GM18502 (cell line): ENCODE measurements at regions not wholly inside any gene's neighbourhood (a gene's known extent, or its start where the extent isn't known, plus 50 kb on each side); places are given as distances from the start of the nearest gene placed in this dataset.
"Not testable (repeated sequence)": the region's sequence is repeated elsewhere in the genome, so short reads cannot be mapped to it uniquely, and the experiment has no call there.

Source experiments
- ATAC-seq: cut with Tn5 transposase; IDR thresholded peaks from one replicate; pipeline ENCODE4 v1.9.1; 2021; ENCODE audit warnings: mild to moderate bottlenecking; ENCODE audit not compliant: unreplicated experiment, poor library complexity

GRCh38 chr14:81737938-81738337 is 204.3 kb upstream of the SEL1L start:
- ATAC-seq = no peak

GRCh38 chr14:81738946-81739659 is 205.4 kb upstream of the SEL1L start:
- ATAC-seq = no peak

- ATAC-seq = no peak
These were observed 210.0 kb upstream of the SEL1L start for GRCh38 chr14:81743605-81744004.

GRCh38 chr14:81751198-81751597 is 217.5 kb upstream of the SEL1L start:
- no peak for ATAC-seq

DNA sequence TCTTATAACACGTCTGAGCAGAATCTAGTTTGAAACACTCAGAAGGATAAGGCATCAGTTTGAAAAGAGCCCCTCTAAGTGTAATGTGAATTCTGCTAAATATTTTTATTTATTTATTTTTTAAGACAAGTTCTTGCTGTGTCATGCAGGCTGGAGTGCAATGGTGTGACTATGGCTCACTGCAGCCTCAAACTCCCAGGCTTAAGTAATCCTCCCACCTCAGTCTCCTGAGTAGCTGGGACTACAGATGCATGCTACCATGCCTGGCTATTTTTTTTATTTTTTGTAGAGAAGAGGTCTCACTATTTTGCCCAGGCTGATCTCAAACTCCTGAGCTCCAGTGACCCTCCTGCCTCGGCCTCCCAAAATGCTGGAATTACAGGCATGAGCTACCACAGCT is 225.9 kb upstream of the SEL1L start:
- no peak for ATAC-seq

- no peak for ATAC-seq
These were observed 232.1 kb upstream of the SEL1L start for GRCh38 chr14:81765651-81766275.

- ATAC-seq = no peak
These were observed 232.8 kb upstream of the SEL1L start for GRCh38 chr14:81766321-81766915.

DNA sequence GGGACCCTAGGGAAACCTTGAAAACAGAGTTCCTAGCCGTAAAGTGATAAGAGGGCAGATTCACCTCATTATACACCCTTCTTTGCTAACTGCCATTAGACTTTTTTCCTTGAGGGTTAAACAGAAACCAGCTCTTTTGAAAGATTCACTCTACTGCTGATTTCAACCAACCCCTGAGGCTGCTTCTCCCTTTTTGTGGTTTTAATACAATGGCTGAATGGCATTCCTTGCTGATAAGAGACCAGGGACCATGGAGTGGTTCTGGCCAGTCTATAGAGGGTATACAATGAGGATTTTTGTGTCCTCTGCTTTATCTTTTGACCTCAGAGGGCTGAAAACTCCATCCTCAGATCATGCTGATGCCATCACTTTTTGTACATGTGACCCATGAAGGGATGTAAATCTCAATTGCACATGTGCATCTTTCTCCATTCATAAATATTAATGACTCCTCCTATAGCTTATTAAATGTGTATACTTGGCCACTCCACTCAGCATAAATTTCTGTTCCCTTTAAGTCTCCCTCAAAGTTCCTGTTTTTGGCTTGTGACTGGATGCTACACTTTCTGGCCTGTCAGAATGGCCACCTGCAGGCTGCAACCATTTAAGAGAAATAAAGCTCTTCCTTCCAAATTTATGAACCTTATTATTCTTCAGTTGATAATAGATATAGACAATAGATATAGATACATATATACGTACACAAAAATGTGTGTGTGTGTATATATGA is 233.8 kb upstream of the SEL1L start:
- ATAC-seq = no peak

GRCh38 chr14:81771651-81772275 is 238.1 kb upstream of the SEL1L start:
- no peak for ATAC-seq

DNA sequence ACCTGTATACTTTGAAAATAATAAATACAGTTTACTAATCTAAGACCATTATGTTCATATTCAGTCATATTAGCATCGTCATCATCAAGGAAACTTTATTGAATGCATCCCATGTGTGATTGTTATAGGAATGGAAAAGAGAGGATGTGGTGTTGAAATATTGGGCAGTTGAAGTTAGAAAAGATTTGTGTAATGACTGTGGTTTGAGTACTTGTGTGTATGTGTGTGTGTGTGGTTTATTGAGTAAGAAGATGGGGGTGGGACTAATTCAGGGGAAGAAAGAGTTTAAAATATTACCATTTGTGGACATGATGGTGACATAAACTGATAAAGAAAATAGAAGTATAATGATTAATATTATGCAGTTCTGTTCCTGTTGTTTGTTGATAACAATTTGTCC is 238.7 kb upstream of the SEL1L start:
- no peak for ATAC-seq

DNA sequence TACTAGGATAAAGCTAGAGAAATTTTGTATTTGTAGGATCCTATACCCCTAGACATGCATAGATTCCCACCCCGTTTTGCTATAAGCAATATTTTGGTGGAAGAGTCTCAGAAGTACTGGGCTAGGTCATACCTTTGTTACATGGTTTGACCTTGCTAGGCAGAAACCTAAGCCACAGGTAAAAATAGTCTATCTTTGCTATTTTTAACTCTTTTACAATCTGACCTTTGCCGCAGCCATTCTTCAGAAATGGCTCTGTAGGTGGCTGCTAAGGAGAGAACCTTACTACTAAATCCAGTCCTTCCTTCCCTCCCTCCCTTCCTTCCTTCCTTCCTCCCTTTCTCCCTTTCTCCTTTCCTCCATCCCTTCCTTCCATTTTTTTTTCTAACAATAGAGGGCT is 242.9 kb upstream of the SEL1L start:
- no peak for ATAC-seq

DNA sequence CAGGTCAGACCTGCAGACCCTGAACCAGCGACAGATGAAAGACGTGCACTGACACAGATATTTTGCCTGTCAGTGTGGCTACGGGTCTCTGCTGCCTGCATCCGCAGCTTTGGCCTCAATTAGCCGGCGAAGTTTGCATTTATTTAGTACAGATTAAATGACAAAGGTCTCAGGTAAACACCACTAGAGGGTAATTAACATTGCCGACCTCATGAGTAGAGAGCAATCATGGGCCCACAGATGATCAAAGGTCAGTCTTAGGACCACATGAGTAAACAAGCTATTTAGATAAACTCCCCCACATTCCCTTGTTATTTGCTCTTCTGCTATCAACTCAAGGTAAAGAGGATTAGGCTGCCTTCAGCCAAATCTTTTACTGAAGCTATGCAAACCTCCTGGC is 248.1 kb upstream of the SEL1L start:
- ATAC-seq = not testable (repeated sequence)

GRCh38 chr14:81784084-81784483 is 250.4 kb upstream of the SEL1L start:
- no peak for ATAC-seq

DNA sequence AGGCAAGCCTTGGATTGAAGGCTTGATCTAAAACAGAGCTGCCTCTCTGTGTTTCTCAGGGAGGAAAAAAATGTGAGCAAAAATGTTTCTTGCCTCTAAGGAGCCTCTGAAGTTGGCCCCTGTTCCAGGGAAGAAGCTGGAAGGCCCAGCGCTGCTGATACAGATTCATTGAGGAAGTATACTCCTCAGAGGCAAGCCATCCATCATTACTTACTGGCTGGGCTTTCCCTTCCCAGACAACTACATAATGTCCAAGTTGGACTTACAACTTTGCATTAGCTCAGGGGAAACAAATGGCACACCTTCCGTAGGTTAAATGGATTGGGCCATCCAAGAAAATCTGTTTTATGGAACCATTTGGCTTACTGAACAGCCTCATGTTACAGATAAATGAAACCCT is 263.7 kb upstream of the SEL1L start:
- no peak for ATAC-seq

GRCh38 chr14:81801921-81802320 is 268.3 kb upstream of the SEL1L start:
- ATAC-seq = no peak

DNA sequence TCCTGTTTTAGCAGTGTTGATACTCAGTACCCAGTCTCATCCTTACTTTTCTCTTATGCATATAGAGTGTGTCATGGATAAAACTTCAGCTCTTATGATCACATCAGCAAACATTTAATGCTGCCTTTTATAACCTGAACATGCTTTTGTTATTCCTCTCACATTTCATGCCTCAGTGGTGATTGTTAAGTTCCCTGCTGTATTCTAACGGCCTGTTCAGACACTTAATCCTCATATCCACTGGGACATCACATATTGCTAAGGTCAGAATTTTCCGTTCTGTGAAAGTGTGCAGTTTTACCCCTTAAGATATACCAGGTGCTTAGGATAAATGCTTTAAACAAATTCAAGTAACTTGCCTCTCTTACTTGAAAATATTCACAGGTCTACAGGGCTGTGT is 268.7 kb upstream of the SEL1L start:
- no peak for ATAC-seq

DNA sequence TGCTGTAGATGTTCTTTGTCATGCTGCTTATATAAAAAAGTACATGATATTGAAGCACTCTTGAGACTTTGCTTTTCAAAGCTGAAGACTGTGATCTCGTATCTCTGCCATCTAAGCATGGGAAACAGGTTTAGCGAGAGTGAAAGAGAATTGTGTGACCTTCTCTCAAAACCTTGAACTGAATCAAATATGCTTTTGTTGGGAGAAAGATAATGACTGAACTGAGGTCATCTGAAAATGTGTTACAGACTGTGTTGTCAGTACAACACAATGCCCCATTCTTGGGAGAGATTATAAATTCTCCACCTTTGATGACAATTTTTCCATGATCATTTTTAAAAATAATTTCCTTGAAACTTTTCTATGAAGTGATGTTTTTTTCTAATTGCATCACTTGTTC is 272.1 kb upstream of the SEL1L start:
- no peak for ATAC-seq

DNA sequence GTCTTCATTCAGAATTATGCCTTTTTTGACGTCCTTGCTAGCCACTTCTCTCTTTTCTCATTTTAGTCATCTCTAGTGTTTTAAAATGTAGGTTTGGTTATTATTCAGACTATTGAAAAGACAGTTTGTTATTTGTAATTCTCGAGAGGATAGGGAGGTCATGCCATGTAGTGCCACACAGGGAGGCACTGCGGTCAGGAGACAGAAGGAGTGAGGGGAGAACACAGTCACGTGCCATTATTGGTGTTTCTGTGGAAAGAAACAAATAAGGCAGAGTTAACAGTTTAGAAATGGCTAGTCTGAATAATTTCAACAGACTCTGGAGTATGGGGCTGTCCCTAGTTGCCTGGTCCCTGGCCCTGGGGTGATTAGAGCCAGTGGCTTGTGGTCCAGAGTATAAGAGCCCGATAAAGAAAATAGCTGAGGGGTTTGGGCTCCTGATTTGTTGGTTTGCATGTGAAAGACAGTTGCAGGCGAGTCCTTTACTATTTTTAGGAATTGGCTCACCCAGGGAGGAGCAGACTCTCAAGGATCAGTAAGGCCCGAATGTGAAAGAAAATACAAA is 278.1 kb upstream of the SEL1L start:
- ATAC-seq = no peak

DNA sequence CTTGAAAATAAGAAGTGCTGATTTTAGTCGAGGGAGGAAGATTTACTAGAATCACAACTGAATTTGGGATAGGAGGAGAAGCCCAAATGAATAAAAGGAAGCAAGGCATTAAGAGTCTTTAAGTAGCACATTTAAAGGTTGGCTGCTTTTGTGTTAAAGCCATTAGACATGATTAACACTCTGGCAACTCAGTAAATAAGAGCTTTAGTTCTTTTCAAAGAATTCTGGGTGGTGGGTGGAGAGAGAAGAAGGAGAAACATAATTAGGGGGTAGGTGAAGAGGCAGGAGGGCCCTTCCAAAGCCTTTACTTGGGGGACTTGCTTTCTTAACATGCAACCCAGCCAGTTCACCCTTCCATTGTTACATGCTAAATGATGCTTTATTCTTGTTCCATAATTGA is 284.6 kb upstream of the SEL1L start:
- no peak for ATAC-seq

DNA sequence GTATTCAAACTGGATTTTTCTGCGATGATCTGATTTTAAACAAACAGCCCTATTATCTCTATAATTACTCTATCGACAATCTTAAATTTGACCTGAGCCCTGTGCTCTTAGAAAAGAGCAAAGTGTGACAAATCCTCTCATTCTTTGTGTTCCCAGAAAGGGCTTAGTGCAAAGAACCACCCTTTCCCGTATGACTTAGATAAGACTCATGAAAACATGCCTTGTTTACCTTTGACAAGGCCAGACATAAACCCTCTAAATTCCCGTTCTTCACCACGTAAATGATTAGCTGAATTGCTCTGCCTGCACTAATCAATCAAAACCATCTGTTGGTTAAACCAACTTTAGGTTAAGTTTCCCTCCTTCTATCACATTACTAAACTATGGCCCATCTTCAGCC is 285.7 kb upstream of the SEL1L start:
- ATAC-seq = no peak
